Activated T-helper 1 cell treated with anti-CD3 and anti-CD28 coated beads, Interleukin-12 subunit alpha, Interleukin-12 subunit beta, Interleukin-2, Interleukin-4 antibody, amounts not matched to agents 30 ng/mL and 10 ng/mL and 1 ng/mL, durations not matched to agents 14 hours and 24 hours and 36 hours (primary cell): ENCODE measurements at regions not wholly inside any gene's neighbourhood (a gene's known extent, or its start where the extent isn't known, plus 50 kb on each side); places are given as distances from the start of the nearest gene placed in this dataset.

Experiments used
- DNase-seq: peaks from one replicate; pipeline ENCODE4 v3.0.0; 2021; ENCODE audit warnings: low spot score
- H3K27ac Mint-ChIP-seq: one replicate; pipeline ENCODE4 v1.8.0; 2021; ENCODE audit warnings: mild to moderate bottlenecking, mixed read lengths
- H3K27me3 Mint-ChIP-seq: one replicate; pipeline ENCODE4 v1.8.0; 2022; ENCODE audit warnings: mild to moderate bottlenecking, moderate library complexity, mixed read lengths; ENCODE audit not compliant: insufficient read depth
- H3K36me3 Mint-ChIP-seq: one replicate; pipeline ENCODE4 v1.8.0; 2021; ENCODE audit warnings: low read depth, mixed read lengths
- H3K4me1 Mint-ChIP-seq: one replicate; pipeline ENCODE4 v1.8.0; 2021; ENCODE audit warnings: low read depth, mixed read lengths
- H3K4me3 Mint-ChIP-seq: one replicate; pipeline ENCODE4 v1.8.0; 2021; ENCODE audit warnings: mild to moderate bottlenecking, moderate library complexity, mixed read lengths
- H3K9me3 Mint-ChIP-seq: one replicate; pipeline ENCODE4 v1.8.0; 2021; ENCODE audit warnings: mixed read lengths
- intact Hi-C: fragments of 100-400 bp; cut with micrococcal nuclease; formaldehyde crosslinking; loops from one replicate; pipeline ENCODE4 v1.15.1; 2024

GRCh38 chr3:193783166-193783896 is 190.3 kb downstream of the OPA1 start:
- Mint-ChIP-seq H3K27ac (no peak overlapping the region), H3K9me3 (no peaks in the 10 kb centered on the region), H3K36me3 (peaks cover 1% of the 10 kb centered on the region), H3K4me1 (peaks cover 27% of the 10 kb centered on the region), H3K4me3 (no peak overlapping the region), H3K27me3 (peaks cover 44% of the 10 kb centered on the region)
- intact Hi-C loops, result no loop called here
- DNase-seq, result no peak

GRCh38 chr3:193784822-193785221 is 191.8 kb downstream of the OPA1 start:
- H3K36me3 Mint-ChIP-seq, result peaks cover 1% of the 10 kb centered on the region
- peaks cover 40% of the 10 kb centered on the region for H3K27me3 Mint-ChIP-seq
- intact Hi-C loops, result no loop called here

GRCh38 chr3:193787496-193787870 is 194.5 kb downstream of the OPA1 start:
- H3K4me1 Mint-ChIP-seq, result peaks cover 6% of the 10 kb centered on the region
- no peak overlapping the region for H3K27ac Mint-ChIP-seq
- H3K36me3 Mint-ChIP-seq, result peaks cover 1% of the 10 kb centered on the region
- DNase-seq, result no peak
- H3K27me3 Mint-ChIP-seq, result peaks cover 34% of the 10 kb centered on the region
- intact Hi-C loops, result no loop called here
- no peak overlapping the region for H3K4me3 Mint-ChIP-seq
- no peaks in the 10 kb centered on the region for H3K9me3 Mint-ChIP-seq

More at GRCh38 chr3:193784822-193785221, 191.8 kb downstream of the OPA1 start:
- Mint-ChIP-seq H3K4me3 (no peak overlapping the region), H3K4me1 (peaks cover 17% of the 10 kb centered on the region), H3K9me3 (no peaks in the 10 kb centered on the region), H3K27ac (no peak overlapping the region)
- DNase-seq, result no peak

GRCh38 chr3:193788189-193788991 is 195.4 kb downstream of the OPA1 start:
- intact Hi-C loops, result no loop called here
- Mint-ChIP-seq H3K36me3 (peaks cover 1% of the 10 kb centered on the region), H3K27ac (no peak overlapping the region), H3K4me1 (peaks cover 6% of the 10 kb centered on the region), H3K9me3 (no peaks in the 10 kb centered on the region), H3K27me3 (peaks cover 40% of the 10 kb centered on the region), H3K4me3 (no peak overlapping the region)
- DNase-seq, result no peak

- Mint-ChIP-seq H3K4me3 (no peak overlapping the region), H3K27ac (no peak overlapping the region)
Measured at GRCh38 chr3:193789455-193789854, 196.4 kb downstream of the OPA1 start.

GRCh38 chr3:193790086-193790990 is 197.3 kb downstream of the OPA1 start:
- no peak overlapping the region for H3K4me3 Mint-ChIP-seq
- H3K27me3 Mint-ChIP-seq, result peaks cover 41% of the 10 kb centered on the region
- peaks cover 1% of the 10 kb centered on the region for H3K36me3 Mint-ChIP-seq

More at GRCh38 chr3:193789455-193789854, 196.4 kb downstream of the OPA1 start:
- peaks cover 6% of the 10 kb centered on the region for H3K4me1 Mint-ChIP-seq
- H3K9me3 Mint-ChIP-seq, result no peaks in the 10 kb centered on the region
- no peak for DNase-seq
- peaks cover 43% of the 10 kb centered on the region for H3K27me3 Mint-ChIP-seq
- peaks cover 1% of the 10 kb centered on the region for H3K36me3 Mint-ChIP-seq
- intact Hi-C loops, result no loop called here

GRCh38 chr3:193791041-193792032 is 198.3 kb downstream of the OPA1 start:
- peaks cover 1% of the 10 kb centered on the region for H3K36me3 Mint-ChIP-seq
- no peaks in the 10 kb centered on the region for H3K9me3 Mint-ChIP-seq
- H3K27ac Mint-ChIP-seq, result no peak overlapping the region
- peaks cover 6% of the 10 kb centered on the region for H3K4me1 Mint-ChIP-seq
- H3K27me3 Mint-ChIP-seq, result peaks cover 47% of the 10 kb centered on the region
- intact Hi-C loops, result no loop called here
- no peak overlapping the region for H3K4me3 Mint-ChIP-seq
- no peak for DNase-seq

More at GRCh38 chr3:193790086-193790990, 197.3 kb downstream of the OPA1 start:
- peaks cover 6% of the 10 kb centered on the region for H3K4me1 Mint-ChIP-seq
- no peak for DNase-seq
- intact Hi-C loops, result no loop called here
- no peaks in the 10 kb centered on the region for H3K9me3 Mint-ChIP-seq
- H3K27ac Mint-ChIP-seq, result no peak overlapping the region

GRCh38 chr3:193793123-193793522 is 200.1 kb downstream of the OPA1 start:
- peaks cover 47% of the 10 kb centered on the region for H3K27me3 Mint-ChIP-seq
- H3K9me3 Mint-ChIP-seq, result no peaks in the 10 kb centered on the region
- peaks cover 8% of the 10 kb centered on the region for H3K4me1 Mint-ChIP-seq
- no peak overlapping the region for H3K4me3 Mint-ChIP-seq
- no peak for DNase-seq
- intact Hi-C loops, result no loop called here
- no peak overlapping the region for H3K27ac Mint-ChIP-seq
- H3K36me3 Mint-ChIP-seq, result peaks cover 1% of the 10 kb centered on the region

GRCh38 chr3:193794002-193794881 is 201.2 kb downstream of the OPA1 start:
- intact Hi-C loops, result no loop called here
- Mint-ChIP-seq H3K4me1 (peaks cover 4% of the 10 kb centered on the region), H3K9me3 (no peaks in the 10 kb centered on the region), H3K36me3 (no peaks in the 10 kb centered on the region), H3K27ac (no peak overlapping the region), H3K27me3 (peaks cover 46% of the 10 kb centered on the region), H3K4me3 (no peak overlapping the region)
- DNase-seq, result no peak

GRCh38 chr3:193795062-193795690 is 202.2 kb downstream of the OPA1 start:
- Mint-ChIP-seq H3K4me3 (no peak overlapping the region), H3K27me3 (peaks cover 40% of the 10 kb centered on the region), H3K4me1 (peaks cover 4% of the 10 kb centered on the region), H3K36me3 (no peaks in the 10 kb centered on the region), H3K27ac (no peak overlapping the region), H3K9me3 (no peaks in the 10 kb centered on the region)
- DNase-seq, result no peak
- intact Hi-C loops, result no loop called here

- DNase-seq, result no peak
- Mint-ChIP-seq H3K27ac (no peak overlapping the region), H3K9me3 (no peaks in the 10 kb centered on the region), H3K27me3 (peaks cover 41% of the 10 kb centered on the region), H3K4me1 (peaks cover 4% of the 10 kb centered on the region), H3K36me3 (no peaks in the 10 kb centered on the region), H3K4me3 (no peak overlapping the region)
- intact Hi-C loops, result no loop called here
Measured at GRCh38 chr3:193796089-193796488, 203.1 kb downstream of the OPA1 start.
